ENCODE measurements at regions not wholly inside any gene's neighbourhood (a gene's known extent, or its start where the extent isn't known, plus 50 kb on each side); places are given as distances from the start of the nearest gene placed in this dataset.
"Not testable (repeated sequence)": the region's sequence is repeated elsewhere in the genome, so short reads cannot be mapped to it uniquely, and the experiment has no call there.

DNA sequence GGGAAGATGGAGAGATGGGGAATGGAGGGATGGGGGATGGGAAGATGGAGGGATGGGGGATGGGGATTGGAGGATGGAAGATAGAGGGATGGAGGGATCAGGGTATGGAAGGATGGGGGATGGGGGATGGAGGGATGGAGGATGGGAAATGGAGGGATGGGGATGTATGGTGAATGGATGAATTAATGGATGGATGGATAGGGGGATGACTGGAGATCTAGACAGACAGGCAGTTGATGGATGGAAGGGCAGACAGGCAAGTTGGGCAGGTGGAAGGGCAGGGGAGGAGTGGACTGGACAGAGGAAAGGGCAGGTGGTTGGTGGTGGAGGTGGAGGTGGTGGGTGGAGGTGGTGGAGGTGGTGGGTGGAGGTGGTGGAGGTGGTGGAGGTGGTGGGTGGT lies 167.2 kb downstream of the C9orf50 start:
- DNase-seq = no peak

DNA sequence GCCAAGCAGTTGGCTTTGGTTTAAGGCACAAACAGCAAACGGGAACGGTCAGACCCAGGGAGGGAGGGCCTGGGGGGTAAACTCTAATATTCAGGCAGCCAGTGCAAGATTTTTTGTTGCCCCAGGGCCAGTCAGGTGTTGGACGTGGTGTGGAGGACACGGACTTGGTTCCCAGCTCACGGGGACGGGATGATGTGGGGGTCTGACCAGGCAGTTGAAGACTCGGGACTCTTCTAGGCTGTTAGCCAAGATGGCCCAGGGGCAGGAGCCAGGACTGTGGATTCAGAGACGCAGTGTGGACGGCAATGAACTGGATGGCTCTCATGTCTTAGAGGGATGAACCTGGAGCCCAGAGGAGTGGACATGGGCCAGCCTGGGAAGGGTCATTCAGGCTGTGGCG lies 169.2 kb downstream of the C9orf50 start:
- no peak for DNase-seq

DNA sequence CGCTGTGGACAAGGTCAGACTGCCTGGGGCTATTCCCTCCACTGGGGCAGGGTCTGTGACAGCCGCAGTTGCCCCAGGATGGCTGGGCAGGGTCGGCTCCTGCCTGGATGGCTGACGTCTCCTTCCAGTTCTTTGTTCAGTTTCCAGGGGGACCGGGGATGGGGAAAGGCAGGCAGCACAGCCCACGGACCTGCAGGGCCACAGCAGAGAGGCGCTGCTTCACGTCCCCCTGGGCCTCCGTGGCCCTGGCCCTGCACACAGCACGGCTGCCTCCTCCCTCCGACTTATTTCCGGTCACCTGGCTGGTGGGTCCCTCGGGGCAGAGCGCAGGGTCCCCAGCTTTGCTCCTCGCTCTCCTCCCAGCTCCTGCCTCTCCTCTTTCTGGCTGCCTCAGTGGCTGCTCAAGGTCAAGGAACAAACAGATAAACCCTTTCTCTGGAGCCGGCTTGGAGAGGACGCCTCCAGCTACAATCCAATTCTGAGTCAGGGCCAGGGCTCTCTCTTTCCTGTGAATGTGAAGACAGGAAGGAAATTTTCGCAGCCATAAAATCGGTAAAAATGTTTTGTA lies 169.7 kb downstream of the C9orf50 start:
- no peak for DNase-seq

DNA sequence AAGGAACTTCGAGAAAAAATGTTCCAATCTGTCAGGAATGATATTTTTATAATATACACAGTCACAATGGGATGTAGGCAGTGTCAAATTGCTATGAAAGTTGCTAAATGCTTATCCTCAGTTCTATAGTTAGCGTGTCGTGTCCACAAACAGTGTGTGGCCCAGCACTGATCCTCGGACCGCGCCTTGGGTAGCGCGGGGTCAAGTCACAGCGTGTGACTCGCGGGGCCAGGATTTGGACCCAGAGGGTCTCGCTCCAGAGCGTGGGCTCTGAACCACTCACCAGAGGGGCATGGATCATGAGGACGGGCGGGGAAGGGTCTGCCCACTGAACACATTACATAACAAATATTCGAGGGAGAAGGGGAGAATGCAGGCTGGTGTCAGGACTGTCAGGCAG lies 171.8 kb downstream of the C9orf50 start:
- no peak for DNase-seq

DNA sequence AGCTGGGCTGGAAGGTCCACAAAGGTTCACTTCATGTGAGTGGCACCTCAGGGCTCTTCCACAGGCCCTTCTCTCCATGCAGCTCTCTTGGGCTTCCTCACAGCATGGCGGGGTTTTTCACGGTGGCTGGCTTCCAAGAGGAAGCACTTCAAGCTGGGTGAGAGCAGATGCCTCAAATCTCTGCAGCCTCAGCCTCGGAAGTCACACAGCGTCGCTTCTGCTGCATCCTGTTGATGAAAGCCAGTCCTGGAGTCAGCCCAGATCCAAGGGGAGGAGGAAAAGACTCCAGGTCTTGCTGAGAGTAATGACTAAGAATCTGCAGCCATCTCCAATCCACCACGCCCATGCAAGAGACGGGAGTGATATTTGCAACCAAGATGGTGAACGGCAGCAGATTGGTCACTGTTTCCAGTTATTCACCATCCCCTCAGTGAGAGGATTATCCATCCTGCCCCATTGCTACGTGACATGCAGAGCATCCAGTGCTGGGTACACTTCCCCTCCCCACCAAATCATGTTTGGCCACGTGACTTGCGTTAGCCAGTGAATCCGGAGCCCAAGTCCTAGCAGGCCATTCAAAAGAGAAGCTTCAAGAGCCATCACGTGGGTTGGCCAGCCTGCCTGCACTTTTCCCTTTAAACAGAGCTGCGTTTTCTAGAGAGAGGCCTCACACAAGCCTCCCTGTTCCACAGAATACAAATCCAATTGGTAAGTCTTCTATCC lies 173.9 kb downstream of the C9orf50 start:
- DNase-seq = no peak

DNA sequence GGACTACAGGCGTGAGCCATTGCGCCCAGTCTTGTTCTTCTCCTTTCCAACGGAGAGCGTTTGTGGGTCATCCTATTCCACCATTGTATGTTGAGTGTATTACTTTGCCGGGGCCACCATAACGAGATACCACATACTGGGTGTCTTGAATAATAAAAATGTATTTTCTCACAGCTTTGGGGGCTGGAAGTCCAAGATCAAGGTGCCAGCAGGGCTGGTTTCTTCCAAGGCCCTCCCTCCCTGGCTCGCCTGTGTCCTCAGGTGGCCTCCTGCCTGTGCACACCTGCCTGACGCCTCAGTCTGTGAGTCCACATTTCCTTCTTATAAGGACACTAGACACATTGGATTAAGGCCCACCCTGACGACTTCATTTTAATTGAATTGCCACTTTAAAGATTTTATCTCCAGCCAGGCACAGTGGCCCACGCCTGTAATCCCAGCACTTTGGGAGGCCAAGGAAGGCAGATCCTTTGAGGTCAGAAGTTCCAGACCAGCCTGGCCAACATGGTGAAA lies 175.1 kb downstream of the C9orf50 start:
- DNase-seq = no peak

DNA sequence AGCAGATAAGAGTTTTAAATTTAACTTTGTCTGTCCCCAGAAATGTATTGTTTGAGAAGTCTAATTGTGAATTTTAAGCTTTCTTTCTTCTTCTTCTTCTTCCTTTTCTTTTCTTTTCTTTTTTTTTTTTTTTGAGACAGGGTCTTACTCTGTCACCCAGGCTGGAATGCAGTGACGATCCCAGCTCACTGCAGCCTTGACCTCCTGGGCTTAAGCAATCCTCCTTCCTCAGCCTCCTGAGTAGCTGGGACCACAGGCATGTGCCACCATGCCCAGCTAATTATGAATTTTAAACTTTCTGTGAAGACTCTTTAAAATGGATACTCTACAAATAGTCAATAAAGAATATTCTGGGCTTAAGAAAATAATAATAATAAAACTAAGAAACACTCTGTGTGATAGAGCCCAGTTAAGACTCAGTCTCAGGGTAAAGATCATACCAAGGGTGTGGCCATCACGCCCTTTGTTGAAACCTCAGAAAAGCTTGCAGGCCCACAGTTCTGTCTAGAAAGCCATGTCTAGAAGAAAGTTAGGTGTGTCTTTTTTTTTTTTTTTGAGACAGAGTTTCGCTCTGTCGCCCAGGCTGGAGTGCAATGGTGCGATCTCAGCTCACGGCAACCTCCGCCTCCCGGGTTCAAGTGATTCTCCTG lies 177.3 kb downstream of the C9orf50 start:
- not testable (repeated sequence) for DNase-seq

DNA sequence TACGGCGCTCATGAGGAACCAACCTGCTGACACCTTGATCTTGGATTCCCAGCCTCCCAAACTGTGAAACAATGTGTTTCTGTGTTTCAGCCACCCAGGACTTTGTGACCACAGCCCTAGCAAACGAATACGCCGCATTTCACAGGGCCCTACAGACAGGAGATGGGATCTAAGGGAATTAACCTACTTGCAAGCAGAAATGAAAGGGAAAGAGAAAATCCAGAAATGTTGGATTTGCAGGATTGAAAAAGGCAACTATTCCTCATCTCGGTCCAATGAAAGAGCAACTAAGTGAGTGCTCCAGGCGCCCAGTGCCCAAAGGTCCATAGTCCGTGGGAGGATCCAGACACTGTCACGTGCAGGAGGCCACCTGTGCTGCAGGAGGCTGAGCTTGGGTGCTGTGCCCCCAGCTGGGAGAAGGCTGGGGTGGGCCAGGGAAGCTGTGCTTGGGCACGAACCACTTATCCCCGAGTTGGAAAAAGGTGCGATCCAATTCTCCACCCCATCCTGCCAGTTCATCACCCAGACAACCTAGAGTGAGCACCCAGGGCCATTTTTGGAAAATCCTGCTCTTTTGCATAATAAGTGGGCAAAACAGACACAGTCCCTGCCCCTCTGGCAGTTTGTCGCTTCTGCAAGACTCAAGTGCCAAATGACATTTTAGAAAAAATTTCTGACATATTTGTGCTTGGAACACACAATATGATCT lies 177.9 kb downstream of the C9orf50 start:
- DNase-seq = no peak

DNA sequence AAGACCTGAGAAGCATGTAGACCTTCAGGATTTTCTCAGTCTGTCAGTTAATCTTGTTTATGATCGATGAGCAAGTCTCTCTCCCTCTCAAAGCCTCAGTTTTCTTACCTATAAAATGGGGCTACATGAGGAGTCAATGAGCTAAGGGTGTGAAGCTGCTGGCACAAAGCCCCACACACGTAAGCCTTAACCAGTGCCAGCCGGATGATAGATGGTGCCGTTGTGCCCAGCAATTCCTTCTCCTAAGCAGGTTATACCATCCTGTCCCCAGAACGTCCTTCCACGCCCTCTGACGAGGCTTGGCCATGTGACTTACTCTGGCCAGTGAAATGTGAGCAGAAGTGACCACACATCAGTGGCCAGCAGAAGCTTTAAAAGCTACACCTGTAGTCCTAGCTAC lies 179.0 kb downstream of the C9orf50 start:
- DNase-seq = no peak

DNA sequence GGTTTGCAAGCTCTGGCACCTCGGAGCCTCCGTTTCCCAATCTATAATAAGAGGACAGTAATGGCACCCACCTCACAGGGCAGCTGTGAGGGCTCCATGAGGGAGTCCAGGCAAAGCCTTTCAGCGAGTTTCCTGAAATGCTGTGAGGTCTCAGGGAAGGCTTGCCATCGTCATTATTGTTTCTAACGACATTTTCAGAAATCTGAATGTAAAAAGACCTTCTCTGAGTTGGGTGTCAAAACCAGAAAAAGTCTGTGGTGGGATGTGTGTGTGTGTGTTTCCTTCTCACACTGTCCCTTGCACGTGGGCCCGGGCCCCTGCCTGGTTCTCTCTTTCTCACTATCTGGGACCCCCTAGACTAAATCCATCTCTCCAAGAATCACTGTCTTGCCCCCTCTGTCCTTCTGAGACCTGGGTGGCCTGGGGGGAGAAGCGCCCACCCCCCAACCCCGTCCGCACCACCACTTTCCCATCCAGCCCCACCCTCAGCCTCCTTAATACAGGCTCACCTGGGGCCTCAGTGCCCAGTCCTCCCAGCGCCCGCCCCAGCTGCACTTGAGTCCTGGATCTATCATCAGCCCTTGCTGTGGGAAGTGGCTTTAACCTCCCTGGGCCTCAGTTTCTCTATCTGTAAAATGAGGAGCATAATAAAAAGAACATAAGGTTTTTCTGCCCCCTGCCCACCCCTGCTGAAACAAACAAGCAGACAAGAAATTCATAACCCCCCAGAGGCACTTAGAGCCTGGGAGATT lies 180.3 kb downstream of the C9orf50 start:
- DNase-seq = no peak

DNA sequence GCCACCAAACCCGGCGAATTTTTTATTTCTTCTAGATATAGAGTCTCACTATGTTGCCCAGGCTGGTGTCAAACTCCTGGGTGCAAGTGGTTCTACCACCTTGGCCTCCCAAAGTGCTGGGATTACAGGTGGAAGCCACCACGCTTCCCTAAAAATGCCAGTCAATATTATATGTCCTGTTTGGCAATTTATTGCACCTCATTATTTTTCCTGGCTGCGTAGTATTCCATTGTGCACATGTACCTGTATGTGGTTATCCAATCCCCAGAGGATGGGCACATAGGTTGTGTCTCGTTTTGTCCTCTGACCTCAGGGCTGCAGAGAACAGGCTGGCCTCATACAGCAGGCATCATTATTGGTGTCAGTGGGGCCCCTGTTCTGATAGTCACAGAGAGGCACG lies 181.7 kb downstream of the C9orf50 start:
- no peak for DNase-seq

DNA sequence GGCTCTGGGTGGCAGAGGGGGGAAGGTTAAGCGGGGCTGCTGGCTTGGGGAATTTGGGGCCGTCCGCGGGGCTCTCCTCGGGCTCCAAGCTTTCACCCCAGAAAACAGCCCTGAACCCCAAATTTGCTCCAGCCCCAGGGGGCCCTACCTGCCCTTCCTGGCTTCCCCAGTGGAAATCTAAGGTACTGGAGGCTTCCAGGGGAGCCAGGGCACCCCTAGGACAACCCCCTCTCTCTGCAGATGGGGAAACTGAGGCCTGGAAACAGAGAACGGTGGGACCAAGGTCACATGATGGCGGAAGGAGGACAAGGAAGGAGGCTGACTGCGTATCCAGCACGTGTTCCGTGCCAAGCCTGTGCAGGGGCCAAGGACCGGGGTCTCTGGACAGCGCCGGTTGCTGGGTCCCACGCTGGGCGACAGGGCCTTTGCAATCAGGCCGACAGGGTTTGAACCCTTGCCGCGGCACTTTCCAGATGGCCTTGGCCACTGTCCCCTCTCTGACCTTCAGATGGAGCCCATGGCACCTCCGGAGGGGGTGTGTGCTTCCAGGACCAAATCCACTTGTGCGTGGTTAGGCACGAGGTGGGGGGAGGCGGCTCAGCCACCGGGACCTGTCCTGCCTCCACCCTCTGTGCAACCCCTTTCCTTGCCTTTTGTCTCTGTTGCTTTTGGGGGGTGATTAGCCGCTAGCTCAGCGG lies 183.1 kb downstream of the C9orf50 start:
- no peak for DNase-seq

DNA sequence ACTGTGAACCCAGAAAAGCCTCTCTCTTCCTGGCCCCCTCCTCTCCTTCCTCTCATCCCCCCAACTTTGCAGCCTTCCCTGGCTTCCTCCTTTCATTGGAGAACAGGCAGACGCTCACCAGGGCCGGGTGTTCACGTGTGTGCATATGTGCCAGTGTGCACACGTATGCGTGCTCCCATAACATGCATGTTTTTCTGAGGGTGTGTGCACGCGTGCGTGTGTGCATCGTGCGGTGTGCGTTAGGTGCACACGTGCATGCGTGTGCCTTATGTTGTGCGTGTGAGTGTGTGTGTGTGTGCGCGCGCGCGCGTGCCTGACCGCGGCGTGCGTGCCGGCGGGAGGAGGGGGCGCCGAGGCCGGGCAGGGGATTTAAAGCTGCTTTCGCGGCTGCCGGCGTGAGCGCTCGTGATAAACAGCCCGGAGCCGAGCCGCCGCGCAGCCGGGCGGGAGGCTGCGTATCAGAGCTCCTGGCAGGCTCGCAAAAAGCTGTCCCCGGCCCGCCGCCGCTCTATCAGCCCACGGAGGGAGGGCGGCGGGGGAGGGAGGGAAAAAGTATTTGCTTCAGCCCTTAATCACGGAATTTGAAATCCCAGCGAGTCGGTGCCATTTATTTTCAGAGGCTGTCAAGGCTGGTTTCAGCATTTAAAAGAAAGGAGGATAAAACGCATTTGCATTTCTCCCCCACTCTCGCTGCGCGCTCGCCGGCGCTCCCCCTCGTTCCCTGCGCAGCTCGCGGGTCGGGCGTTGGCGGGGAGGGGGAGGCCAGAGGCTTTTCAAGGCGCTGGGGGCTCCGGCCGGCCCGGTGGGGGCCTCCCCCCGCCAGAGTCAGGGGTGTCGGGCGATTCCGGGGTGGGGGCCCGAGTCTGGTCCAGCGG lies 183.9 kb downstream of the C9orf50 start:
- DNase-seq = no peak

DNA sequence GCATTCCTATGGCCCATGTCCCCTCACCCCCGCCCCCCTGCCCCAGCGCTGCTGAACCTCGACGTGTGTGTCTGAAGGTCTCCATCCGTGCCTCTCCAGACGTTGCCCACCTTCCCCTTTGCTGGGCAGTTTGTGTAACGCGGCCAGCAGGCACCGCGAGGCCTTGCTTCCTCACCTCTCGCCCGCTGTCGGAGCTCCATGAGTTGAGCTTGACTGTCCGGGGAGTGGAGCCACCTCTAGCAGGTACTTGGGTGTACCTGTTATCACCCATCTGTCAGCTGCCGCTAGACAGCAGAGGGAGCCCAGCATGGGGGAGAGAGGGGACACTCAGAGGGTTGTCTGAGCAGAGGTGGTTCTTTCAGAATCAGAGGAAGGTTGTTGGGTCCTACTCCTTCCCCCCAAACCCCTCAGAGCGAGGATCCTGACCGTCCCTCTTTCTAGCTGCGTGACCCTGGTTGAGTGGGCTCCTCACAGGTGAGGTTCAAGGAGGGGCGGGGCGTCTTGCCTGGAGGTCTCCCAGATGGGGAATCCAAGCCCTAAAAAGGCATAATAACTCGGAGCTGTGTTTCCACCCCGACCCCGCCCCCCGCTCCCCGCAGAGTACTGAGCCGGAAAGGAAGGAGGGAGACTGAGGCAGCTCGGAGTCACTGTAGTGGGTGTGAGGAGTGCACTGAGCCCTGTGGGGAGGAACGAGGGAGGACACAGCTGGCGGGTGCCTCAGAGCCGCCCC lies 184.7 kb downstream of the C9orf50 start:
- DNase-seq = no peak

DNA sequence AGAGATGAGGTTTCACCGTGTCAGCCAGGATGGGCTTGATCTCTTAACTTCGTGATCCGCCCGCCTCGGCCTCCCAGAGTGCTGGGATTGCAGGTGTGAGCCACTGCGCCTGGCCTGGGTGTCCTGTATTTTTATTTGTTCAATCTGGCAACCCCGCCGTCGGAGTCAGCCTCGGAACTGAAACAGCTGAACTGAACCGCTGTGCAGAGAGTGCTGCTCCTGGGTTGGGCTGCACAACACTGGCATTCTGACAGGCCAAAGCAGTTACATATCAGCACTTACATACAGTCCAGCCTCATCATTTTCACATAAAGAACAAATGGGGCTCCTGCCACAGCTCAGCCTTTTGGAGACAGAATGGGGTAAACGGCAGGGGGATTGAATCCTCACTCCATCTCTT lies 185.6 kb downstream of the C9orf50 start:
- no peak for DNase-seq

DNA sequence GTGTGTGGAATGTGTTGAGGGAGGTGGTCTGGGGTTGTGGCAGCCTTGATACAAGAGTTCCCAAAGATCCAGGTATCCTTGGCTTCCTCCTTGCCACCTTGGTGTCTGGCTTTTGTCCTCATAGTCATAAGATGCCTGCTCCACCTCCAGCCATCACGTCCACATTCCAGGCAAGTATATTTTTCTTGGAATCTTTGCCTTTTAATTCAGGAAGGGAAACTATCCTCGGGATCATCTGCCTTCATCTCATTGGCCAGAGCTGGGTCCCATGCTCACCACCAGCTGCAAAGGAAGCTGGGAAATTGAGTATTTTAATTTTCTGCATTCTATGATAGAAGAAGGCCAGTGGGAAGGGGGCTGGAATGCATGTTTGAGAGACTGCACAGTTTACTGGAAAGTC lies 186.7 kb downstream of the C9orf50 start:
- no peak for DNase-seq

DNA sequence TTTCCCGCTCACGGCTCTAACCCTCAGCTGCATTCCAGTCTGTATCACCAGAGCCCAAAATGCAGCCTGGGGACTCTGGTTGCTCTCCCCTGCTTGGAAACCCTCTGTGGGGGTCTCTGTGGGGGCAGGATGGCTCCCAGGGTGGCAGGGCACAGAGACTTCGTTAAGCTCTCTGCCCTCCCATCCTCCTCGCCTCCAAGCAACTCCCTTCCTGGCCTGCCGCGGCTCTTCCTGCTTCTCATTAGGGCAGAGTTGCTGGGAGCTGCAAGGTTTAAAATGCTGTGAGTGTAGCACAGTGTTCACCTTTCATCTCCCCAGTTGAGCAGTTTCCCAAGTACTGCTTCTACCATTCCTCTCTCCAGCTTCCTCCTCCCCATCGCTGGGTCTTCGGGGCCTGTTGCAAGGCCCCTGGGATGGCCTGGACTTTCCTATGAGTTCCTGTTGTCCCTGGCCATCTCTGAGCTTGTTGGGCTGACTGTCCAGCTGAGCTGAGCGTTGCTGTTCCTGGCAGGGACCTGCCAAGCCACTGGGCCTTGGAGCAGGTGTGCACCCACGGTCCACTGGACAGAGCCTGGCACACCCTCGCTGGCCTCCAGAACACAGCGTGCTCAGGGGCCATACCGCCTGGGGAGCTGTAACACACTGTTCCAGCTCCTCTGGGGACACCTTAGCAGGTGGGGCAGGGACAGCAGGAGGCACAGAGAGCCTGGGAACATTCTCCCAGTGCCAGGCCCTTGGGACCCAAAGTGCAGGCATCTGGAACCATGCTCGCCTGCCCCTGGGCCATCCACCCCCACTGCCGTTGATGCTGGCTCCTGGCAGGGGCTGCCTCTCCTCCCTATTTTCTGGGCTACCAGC lies 188.4 kb downstream of the C9orf50 start:
- no peak for DNase-seq

DNA sequence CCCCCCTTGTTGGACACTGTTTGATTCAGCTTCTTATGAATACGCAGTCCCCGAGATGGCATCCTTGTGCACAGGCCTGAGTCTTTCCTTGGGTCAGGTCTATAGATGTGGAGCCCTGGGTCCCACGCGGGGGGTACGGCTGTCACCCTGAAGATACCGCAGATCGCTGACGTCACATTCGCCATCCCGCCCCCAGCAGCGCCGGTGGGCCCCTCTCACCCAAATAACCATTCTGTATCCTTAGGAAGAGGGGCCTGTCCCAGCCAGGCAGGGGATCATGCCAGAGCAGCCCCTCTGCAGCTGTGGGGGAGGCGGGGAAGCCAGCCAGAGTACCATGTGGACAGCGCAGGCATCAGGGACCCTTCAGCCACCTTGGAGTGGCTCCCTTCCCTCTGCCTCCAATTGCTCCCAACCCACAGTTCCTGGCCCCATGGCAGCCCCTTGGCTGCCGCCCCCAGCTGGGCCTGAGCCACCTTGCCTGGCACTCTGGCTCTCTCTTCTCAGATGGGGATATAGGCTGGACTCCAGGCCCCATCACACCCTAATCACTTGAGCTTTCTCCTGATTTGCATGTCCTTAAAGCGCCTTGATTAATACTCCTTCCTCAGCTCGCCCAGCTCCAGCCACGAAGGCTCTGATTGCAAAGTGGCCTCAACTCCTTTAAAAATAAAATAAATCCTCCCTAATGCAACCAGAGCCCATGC lies 189.8 kb downstream of the C9orf50 start:
- DNase-seq = no peak
